SK-N-SH (cell line): ENCODE measurements at regions not wholly inside any gene's neighbourhood (a gene's known extent, or its start where the extent isn't known, plus 50 kb on each side); places are given as distances from the start of the nearest gene placed in this dataset.

Experiments used
- CTCF ChIP-seq: fragments of 200-600 bp; sonication (generic); IDR thresholded peaks from 2 replicates; pipeline ENCODE4 v1.6.1; 2017; ENCODE audit warnings: antibody characterized with exemption, mild to moderate bottlenecking, moderate library complexity
- ELF1 ChIP-seq: IDR thresholded peaks from 2 replicates; pipeline ENCODE4 v1.4.0; 2012
- EZH2phosphoT487 ChIP-seq: fragments of 200-600 bp; sonication (generic); IDR thresholded peaks from 2 replicates; pipeline ENCODE4 v1.6.1; 2017; ENCODE audit warnings: low read depth, mixed run types, mild to moderate bottlenecking, antibody characterized with exemption, moderate library complexity, borderline replicate concordance
- GATA2 ChIP-seq: sonication (generic); formaldehyde crosslinking; IDR thresholded peaks from 2 replicates; pipeline ENCODE4 v1.5.0; 2020; ENCODE audit warnings: mild to moderate bottlenecking, missing genetic modification reagents
- JUND ChIP-seq: IDR thresholded peaks from 2 replicates; pipeline ENCODE4 v1.4.0; 2012
- MAX ChIP-seq: IDR thresholded peaks from 2 replicates; pipeline ENCODE4 v1.4.0; 2012; ENCODE audit warnings: low read depth
- REST ChIP-seq: IDR thresholded peaks from 2 replicates; pipeline ENCODE4 v1.6.1; 2012; ENCODE audit warnings: mild to moderate bottlenecking, low read depth, low read length, moderate library complexity

- TF ChIP-seq CTCF (no peak), MAX (no peak), ELF1 (no peak), JUND (no peak), REST (no peak), EZH2phosphoT487 (no peak), GATA2 (no peak)
These were observed 303.6 kb upstream of the ZNF608 start for GRCh38 chr5:125049721-125050702.
